HepG2 (cell line): ENCODE measurements at regions not wholly inside any gene's neighbourhood (a gene's known extent, or its start where the extent isn't known, plus 50 kb on each side); places are given as distances from the start of the nearest gene placed in this dataset.

ENCODE experiments used
- ATAC-seq: fragments of 200-7000 bp; cut with Tn5 transposase; 3 replicates; pipeline ENCODE4 v1.9.1; 2020; ENCODE audit warnings: mild to moderate bottlenecking, moderate library complexity
- BruUV-seq: library from RNA; stranded (reverse); fragments of 400-500 nt; replicated peaks from 2 replicates; lab custom pipeline; 2021; lab: Mats Ljungman, UMichigan
- CTCF ChIA-PET: fragments of 300-600 bp; formaldehyde crosslinking; extraction: SDS; loops from one replicate; lab custom pipeline; 2021; ENCODE audit warnings: low total read pairs, inconsistent platforms, low intra/inter-chr PET ratio; lab: Yijun Ruan, JAX
- POLR2A ChIA-PET: fragments of 350-600 bp; sonication (Branson Sonifier 250); formaldehyde crosslinking; loops from one replicate; lab custom pipeline; 2020; ENCODE audit warnings: antibody characterized with exemption, inconsistent platforms; lab: Yijun Ruan, JAX
- DNase-seq: peaks from one replicate; pipeline ENCODE4 v3.0.0-alpha.2; 2015; ENCODE audit warnings: low spot score
- FAIRE-seq: peaks from 3 replicates; lab custom pipeline; 2011; peaks lifted over from hg19 to GRCh38; lab: Jason Lieb, UNC
- H2AFZ ChIP-seq: one replicate; pipeline ENCODE4 v1.6.1; 2011; ENCODE audit warnings: low read length, inconsistent platforms
- H3K27ac ChIP-seq: fragments of 300-600 bp; 3 replicates; pipeline ENCODE4 v1.8.0; 2011; ENCODE audit warnings: mixed run types, mild to moderate bottlenecking, mixed read lengths, low read length, inconsistent platforms; ENCODE audit not compliant: insufficient read depth; ENCODE audit errors: extremely low read length
- H3K27me3 ChIP-seq, 2 experiments: fragments of 200-600 bp in 1 of 2; 2 replicates in 1 of 2; 3 replicates in 1 of 2; pipeline versions ENCODE4 v1.6.0 to v1.8.0; 2011; ENCODE audit warnings: low read length in 2 of 2, mild to moderate bottlenecking in 2 of 2, moderate library complexity in 2 of 2, inconsistent platforms in 1 of 2; ENCODE audit not compliant: insufficient read depth in 2 of 2, control insufficient read depth in 1 of 2
- H3K36me3 ChIP-seq, 2 experiments: fragments of 200-600 bp in 1 of 2; replicated peaks in 1 of 2; 2 replicates in 1 of 2; 3 replicates in 1 of 2; pipeline versions ENCODE4 v1.5.1 to v1.8.0; 2011; ENCODE audit warnings: low read length in 2 of 2, inconsistent platforms in 1 of 2; ENCODE audit not compliant: insufficient read depth in 2 of 2, control insufficient read depth in 1 of 2
- H3K4me1 ChIP-seq: 2 replicates; pipeline ENCODE4 v1.5.1; 2012; ENCODE audit warnings: low read length, inconsistent platforms; ENCODE audit not compliant: insufficient read depth
- H3K4me2 ChIP-seq: 2 replicates; pipeline ENCODE4 v1.6.0; 2011; ENCODE audit warnings: low read depth, low read length, inconsistent platforms
- H3K4me3 ChIP-seq, 3 experiments: fragments of 200-600 bp in 1 of 3; sonication (generic), shearing (Covaris generic) in 1 of 3; replicated peaks in 1 of 3; 2 replicates each; pipeline ENCODE4 v1.5.1; 2011 to 2016; ENCODE audit warnings: low read length in 3 of 3, inconsistent platforms in 2 of 3, low read depth in 2 of 3, mild to moderate bottlenecking in 2 of 3, control low read depth in 1 of 3, mixed read lengths in 1 of 3; ENCODE audit not compliant: insufficient read depth in 1 of 3
- H3K79me2 ChIP-seq: one replicate; pipeline ENCODE4 v1.6.1; 2011; ENCODE audit warnings: low read length, inconsistent platforms; ENCODE audit not compliant: insufficient read depth
- H3K9ac ChIP-seq: 2 replicates; pipeline ENCODE4 v1.6.0; 2011; ENCODE audit warnings: mild to moderate bottlenecking, low read depth, low read length, inconsistent platforms; ENCODE audit not compliant: insufficient read depth
- H3K9me3 ChIP-seq: 2 replicates; pipeline ENCODE4 v1.5.1; 2012; ENCODE audit warnings: mild to moderate bottlenecking, low read length
- H4K20me1 ChIP-seq: 2 replicates; pipeline ENCODE4 v1.6.0; 2011; ENCODE audit warnings: inconsistent platforms, mild to moderate bottlenecking, low read length, moderate library complexity; ENCODE audit not compliant: insufficient read depth
- CHD2 ChIP-seq: IDR thresholded peaks from 2 replicates; pipeline ENCODE4 v1.6.1; 2011; ENCODE audit warnings: low read depth, low read length, improper control_type of control experiment
- IKZF4 ChIP-seq: sonication (generic); formaldehyde crosslinking; IDR thresholded peaks from 2 replicates; pipeline ENCODE4 v1.5.1; 2020; ENCODE audit warnings: borderline replicate concordance, mild to moderate bottlenecking, low read depth, missing genetic modification reagents; ENCODE audit errors: not compliant biosample characterization
- KDM3A ChIP-seq: IDR thresholded peaks from 2 replicates; pipeline ENCODE4 v1.6.1; 2018; ENCODE audit warnings: low read depth, missing compliant biosample characterization
- MAF1 ChIP-seq: sonication (generic); formaldehyde crosslinking; IDR thresholded peaks from 2 replicates; pipeline ENCODE4 v1.5.0; 2020; ENCODE audit warnings: missing genetic modification reagents, borderline replicate concordance
- NFRKB ChIP-seq: fragments of 450-650 bp; IDR thresholded peaks from 2 replicates; pipeline ENCODE4 v1.6.1; 2017
- RARG ChIP-seq: sonication (generic); formaldehyde crosslinking; IDR thresholded peaks from 2 replicates; pipeline ENCODE4 v1.4.0; 2020; ENCODE audit warnings: low read depth, mild to moderate bottlenecking, missing genetic modification reagents
- TBP ChIP-seq: sonication (generic); formaldehyde crosslinking; IDR thresholded peaks from 2 replicates; pipeline ENCODE4 v1.5.0; 2020; ENCODE audit warnings: missing genetic modification reagents
- TRIM22 ChIP-seq: fragments of 450-650 bp; IDR thresholded peaks from 2 replicates; pipeline ENCODE4 v1.6.1; 2017
- ZNF318 ChIP-seq: sonication (generic); formaldehyde crosslinking; IDR thresholded peaks from 2 replicates; pipeline ENCODE4 v1.4.0; 2020; ENCODE audit warnings: mild to moderate bottlenecking, missing genetic modification reagents
- ZNF878 ChIP-seq: sonication (generic); formaldehyde crosslinking; IDR thresholded peaks from 2 replicates; pipeline ENCODE4 v1.8.1; 2023; ENCODE audit warnings: mild to moderate bottlenecking, missing genetic modification reagents, moderate library complexity
- WGBS: methylation state at CpG from one replicate; pipeline ENCODE4 v1.1.6; 2017; ENCODE audit warnings: low lambda C conversion rate; 5-methylcytosine and 5-hydroxymethylcytosine counted together
- in situ Hi-C: cut with HindIII; loops from 2 replicates; pipeline ENCODE4 v1.10.0; 2017; ENCODE audit warnings: low pct_unique_long_range_greater_than_20kb; ENCODE audit not compliant: extremely low pct_ligation_motif_present
- intact Hi-C: fragments of 100-400 bp; cut with micrococcal nuclease; formaldehyde crosslinking; loops from one replicate; pipeline ENCODE4 v1.10.0; 2022; ENCODE audit not compliant: unreplicated experiment
- TF ChIP-seq, protein P1 (sequence below): sonication (generic); formaldehyde crosslinking; IDR thresholded peaks from 2 replicates; pipeline ENCODE4 v1.4.0; 2020; ENCODE audit warnings: mild to moderate bottlenecking, missing genetic modification reagents, borderline replicate concordance

GRCh38 chr7:22566176-22566575, 66.2 kb upstream of the STEAP1B start:
- H3K27me3 ChIP-seq = peaks cover 4 to 30% of the 10 kb centered on the region in 2 experiments; a peak in 3 of 5 replicates
- no peak overlapping the region for H3K27ac ChIP-seq
- H3K9ac ChIP-seq = no peak overlapping the region
- no peak for DNase-seq
- H3K9me3 ChIP-seq = no peaks in the 10 kb centered on the region
- no peaks in the 10 kb centered on the region for H3K79me2 ChIP-seq
- no peak overlapping the region for H3K4me3 ChIP-seq
- 0% methylated on average over 4 of the region's 4 CpGs for WGBS
- CTCF ChIA-PET = no interaction called here
- peaks cover 8% of the 10 kb centered on the region; the same call in 1 of the 2 replicates for H3K4me1 ChIP-seq
- no TSS peak for BruUV-seq
- H4K20me1 ChIP-seq = no peaks in the 10 kb centered on the region
- no peaks in the 10 kb centered on the region for H3K36me3 ChIP-seq
- POLR2A ChIA-PET = no interaction called here
- no peak for ATAC-seq
- in situ Hi-C loops (no loop called here), intact Hi-C loops (loop anchor here (10.0 kb wide), 1 partner anchor 299 kb away; no protein-coding TSS in a partner anchor)
- FAIRE-seq = no peak
- no peak overlapping the region for H2AFZ ChIP-seq
- H3K4me2 ChIP-seq = no peak overlapping the region
- TF ChIP-seq NFRKB (no peak), ZNF318 (no peak), RARG (CRISPR knock-in tag) (no peak), CHD2 (no peak), KDM3A (CRISPR knock-in tag) (no peak), ZNF878 (CRISPR knock-in tag) (no peak), MAF1 (no peak), TBP (CRISPR knock-in tag) (no peak), TRIM22 (no peak), IKZF4 (no peak)
- TF ChIP-seq, protein P1, sequence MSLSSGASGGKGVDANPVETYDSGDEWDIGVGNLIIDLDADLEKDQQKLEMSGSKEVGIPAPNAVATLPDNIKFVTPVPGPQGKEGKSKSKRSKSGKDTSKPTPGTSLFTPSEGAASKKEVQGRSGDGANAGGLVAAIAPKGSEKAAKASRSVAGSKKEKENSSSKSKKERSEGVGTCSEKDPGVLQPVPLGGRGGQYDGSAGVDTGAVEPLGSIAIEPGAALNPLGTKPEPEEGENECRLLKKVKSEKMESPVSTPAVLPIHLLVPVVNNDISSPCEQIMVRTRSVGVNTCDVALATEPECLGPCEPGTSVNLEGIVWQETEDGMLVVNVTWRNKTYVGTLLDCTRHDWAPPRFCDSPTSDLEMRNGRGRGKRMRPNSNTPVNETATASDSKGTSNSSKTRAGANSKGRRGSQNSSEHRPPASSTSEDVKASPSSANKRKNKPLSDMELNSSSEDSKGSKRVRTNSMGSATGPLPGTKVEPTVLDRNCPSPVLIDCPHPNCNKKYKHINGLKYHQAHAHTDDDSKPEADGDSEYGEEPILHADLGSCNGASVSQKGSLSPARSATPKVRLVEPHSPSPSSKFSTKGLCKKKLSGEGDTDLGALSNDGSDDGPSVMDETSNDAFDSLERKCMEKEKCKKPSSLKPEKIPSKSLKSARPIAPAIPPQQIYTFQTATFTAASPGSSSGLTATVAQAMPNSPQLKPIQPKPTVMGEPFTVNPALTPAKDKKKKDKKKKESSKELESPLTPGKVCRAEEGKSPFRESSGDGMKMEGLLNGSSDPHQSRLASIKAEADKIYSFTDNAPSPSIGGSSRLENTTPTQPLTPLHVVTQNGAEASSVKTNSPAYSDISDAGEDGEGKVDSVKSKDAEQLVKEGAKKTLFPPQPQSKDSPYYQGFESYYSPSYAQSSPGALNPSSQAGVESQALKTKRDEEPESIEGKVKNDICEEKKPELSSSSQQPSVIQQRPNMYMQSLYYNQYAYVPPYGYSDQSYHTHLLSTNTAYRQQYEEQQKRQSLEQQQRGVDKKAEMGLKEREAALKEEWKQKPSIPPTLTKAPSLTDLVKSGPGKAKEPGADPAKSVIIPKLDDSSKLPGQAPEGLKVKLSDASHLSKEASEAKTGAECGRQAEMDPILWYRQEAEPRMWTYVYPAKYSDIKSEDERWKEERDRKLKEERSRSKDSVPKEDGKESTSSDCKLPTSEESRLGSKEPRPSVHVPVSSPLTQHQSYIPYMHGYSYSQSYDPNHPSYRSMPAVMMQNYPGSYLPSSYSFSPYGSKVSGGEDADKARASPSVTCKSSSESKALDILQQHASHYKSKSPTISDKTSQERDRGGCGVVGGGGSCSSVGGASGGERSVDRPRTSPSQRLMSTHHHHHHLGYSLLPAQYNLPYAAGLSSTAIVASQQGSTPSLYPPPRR (CRISPR knock-in tag) = no peak
